Mesendoderm (in vitro differentiated cells): ENCODE measurements at regions not wholly inside any gene's neighbourhood (a gene's known extent, or its start where the extent isn't known, plus 50 kb on each side); places are given as distances from the start of the nearest gene placed in this dataset.
"Not testable (repeated sequence)": the region's sequence is repeated elsewhere in the genome, so short reads cannot be mapped to it uniquely, and the experiment has no call there.

Source experiments
- DNase-seq: peaks from one replicate; pipeline ENCODE4 v3.0.0; 2013
- H2AK5ac ChIP-seq: 2 replicates; pipeline ENCODE4 v1.6.1; 2013; ENCODE audit warnings: low read length, inconsistent platforms
- H2BK120ac ChIP-seq: 2 replicates; pipeline ENCODE4 v1.6.1; 2013; ENCODE audit warnings: low read depth, mild to moderate bottlenecking, low read length, moderate library complexity, mixed read lengths
- H2BK15ac ChIP-seq: replicated peaks from 2 replicates; pipeline ENCODE4 v1.6.1; 2013; ENCODE audit warnings: low read depth, mild to moderate bottlenecking, moderate library complexity
- H2BK5ac ChIP-seq: 2 replicates; pipeline ENCODE4 v1.6.1; 2013; ENCODE audit warnings: low read length, inconsistent platforms
- H3K18ac ChIP-seq: 2 replicates; pipeline ENCODE4 v1.6.1; 2013; ENCODE audit warnings: mild to moderate bottlenecking, low read length, mixed read lengths
- H3K23ac ChIP-seq: one replicate; pipeline ENCODE4 v1.6.1; 2013; ENCODE audit warnings: low read length
- H3K27ac ChIP-seq: 2 replicates; pipeline ENCODE4 v1.5.1; 2013; ENCODE audit warnings: low read depth, mild to moderate bottlenecking, inconsistent platforms, low read length, moderate library complexity
- H3K27me3 ChIP-seq: 2 replicates; pipeline ENCODE4 v1.6.1; 2013; ENCODE audit warnings: low read length, control low read depth, mild to moderate bottlenecking, inconsistent platforms; ENCODE audit not compliant: insufficient read depth, poor library complexity
- H3K36me3 ChIP-seq: 2 replicates; pipeline ENCODE4 v1.6.1; 2013; ENCODE audit warnings: low read length, inconsistent platforms; ENCODE audit not compliant: control insufficient read depth, insufficient read depth
- H3K4ac ChIP-seq: one replicate; pipeline ENCODE4 v1.6.1; 2013; ENCODE audit warnings: low read depth, mild to moderate bottlenecking, low read length, moderate library complexity
- H3K4me1 ChIP-seq: 2 replicates; pipeline ENCODE4 v1.6.1; 2013; ENCODE audit warnings: low read depth, low read length, inconsistent platforms; ENCODE audit not compliant: control insufficient read depth
- H3K4me2 ChIP-seq: 2 replicates; pipeline ENCODE4 v1.6.1; 2013; ENCODE audit warnings: low read length
- H3K4me3 ChIP-seq: 2 replicates; pipeline ENCODE4 v1.5.1; 2013; ENCODE audit warnings: mild to moderate bottlenecking, low read length
- H3K56ac ChIP-seq: one replicate; pipeline ENCODE4 v1.6.1; 2013; ENCODE audit warnings: low read length
- H3K79me1 ChIP-seq: 2 replicates; pipeline ENCODE4 v1.6.1; 2013; ENCODE audit warnings: low read length, inconsistent platforms
- H3K79me2 ChIP-seq: 2 replicates; pipeline ENCODE4 v1.6.1; 2013; ENCODE audit warnings: mild to moderate bottlenecking, low read length; ENCODE audit not compliant: control insufficient read depth, insufficient read depth
- H3K9ac ChIP-seq: 2 replicates; pipeline ENCODE4 v1.6.1; 2013; ENCODE audit warnings: low read length, inconsistent platforms
- H4K5ac ChIP-seq: one replicate; pipeline ENCODE4 v1.6.1; 2013; ENCODE audit warnings: low read length
- H4K8ac ChIP-seq: one replicate; pipeline ENCODE4 v1.6.1; 2013; ENCODE audit warnings: low read depth, mild to moderate bottlenecking, control low read depth, low read length, moderate library complexity
- WGBS: extraction: QIAGEN DNeasy Blood & Tissue Kit; methylation state at CpG from one replicate; pipeline ENCODE4 v1.1.7; 2013; ENCODE audit warnings: low lambda C conversion rate, missing lambda C conversion rate; ENCODE audit not compliant: insufficient coverage; ENCODE audit errors: extremely low coverage; 5-methylcytosine and 5-hydroxymethylcytosine counted together

DNA sequence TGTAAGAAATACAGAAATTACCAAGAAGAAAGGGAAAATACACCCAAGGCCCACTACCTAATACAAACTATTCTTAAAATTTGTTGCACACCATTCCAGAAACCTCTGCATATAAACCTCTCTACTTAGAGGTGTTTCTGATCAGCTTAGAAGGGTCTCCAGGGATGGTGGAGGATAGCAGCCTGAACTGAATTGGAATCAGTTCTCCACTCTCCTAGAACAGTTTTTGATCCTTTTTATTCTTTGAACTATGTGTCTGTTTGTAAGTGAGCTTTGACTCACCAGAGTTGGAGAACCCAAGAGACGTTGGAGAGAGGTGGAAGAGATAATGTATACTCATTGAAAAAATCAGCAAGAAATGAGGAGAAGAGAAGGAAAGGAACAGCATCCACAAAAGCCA lies 96.6 kb upstream of the OTUD4 start:
- no peak overlapping the region for H2AK5ac ChIP-seq
- WGBS, result no CpG with 5 or more reads among the region's 1 CpG
- no peak overlapping the region for H3K4ac ChIP-seq
- H3K9ac ChIP-seq, result no peak overlapping the region
- no peak overlapping the region for H2BK15ac ChIP-seq
- no peak overlapping the region for H2BK5ac ChIP-seq
- H3K79me2 ChIP-seq, result no peaks in the 10 kb centered on the region
- no peak overlapping the region for H4K8ac ChIP-seq
- no peak overlapping the region for H3K27ac ChIP-seq
- H3K4me1 ChIP-seq, result no peaks in the 10 kb centered on the region
- H3K27me3 ChIP-seq, result no peaks in the 10 kb centered on the region
- H3K79me1 ChIP-seq, result no peaks in the 10 kb centered on the region
- no peak overlapping the region for H2BK120ac ChIP-seq
- H3K18ac ChIP-seq, result no peak overlapping the region
- H3K4me2 ChIP-seq, result no peak overlapping the region
- H4K5ac ChIP-seq, result no peak overlapping the region
- H3K56ac ChIP-seq, result no peak overlapping the region
- H3K4me3 ChIP-seq, result no peak overlapping the region
- H3K23ac ChIP-seq, result no peak overlapping the region
- no peak for DNase-seq
- no peaks in the 10 kb centered on the region for H3K36me3 ChIP-seq

DNA sequence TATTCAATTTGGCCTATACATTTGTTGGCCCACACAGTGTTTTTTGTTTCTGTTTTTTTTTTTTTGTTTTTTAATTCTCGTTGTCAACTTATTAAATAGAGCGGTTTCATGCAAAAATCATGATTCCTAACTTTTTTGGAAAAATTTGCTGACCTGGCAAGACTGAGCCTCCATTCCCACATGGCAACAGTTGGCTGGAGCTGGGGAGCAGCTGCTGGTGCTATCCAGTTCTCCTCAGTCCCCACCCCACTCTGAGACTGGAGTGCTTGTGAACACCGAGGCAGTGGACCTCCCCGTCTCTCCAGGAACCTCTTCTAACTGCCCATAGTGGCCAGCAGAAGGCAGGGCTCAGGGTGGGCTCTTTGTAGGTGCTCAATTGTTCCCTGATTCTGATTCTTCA lies 95.7 kb upstream of the OTUD4 start:
- Histone ChIP-seq H3K18ac (no peak overlapping the region), H3K79me2 (no peaks in the 10 kb centered on the region), H3K79me1 (no peaks in the 10 kb centered on the region), H3K4me1 (no peaks in the 10 kb centered on the region), H3K23ac (no peak overlapping the region), H3K27ac (no peak overlapping the region), H3K36me3 (no peaks in the 10 kb centered on the region), H3K56ac (no peak overlapping the region), H2AK5ac (no peak overlapping the region), H3K4ac (no peak overlapping the region), H3K4me3 (no peak overlapping the region), H4K8ac (no peak overlapping the region), H3K4me2 (no peak overlapping the region), H2BK15ac (no peak overlapping the region), H2BK120ac (no peak overlapping the region), H3K27me3 (no peaks in the 10 kb centered on the region), H3K9ac (no peak overlapping the region), H2BK5ac (no peak overlapping the region), H4K5ac (no peak overlapping the region)
- no peak for DNase-seq
- WGBS, result no CpG with 5 or more reads among the region's 4 CpGs

DNA sequence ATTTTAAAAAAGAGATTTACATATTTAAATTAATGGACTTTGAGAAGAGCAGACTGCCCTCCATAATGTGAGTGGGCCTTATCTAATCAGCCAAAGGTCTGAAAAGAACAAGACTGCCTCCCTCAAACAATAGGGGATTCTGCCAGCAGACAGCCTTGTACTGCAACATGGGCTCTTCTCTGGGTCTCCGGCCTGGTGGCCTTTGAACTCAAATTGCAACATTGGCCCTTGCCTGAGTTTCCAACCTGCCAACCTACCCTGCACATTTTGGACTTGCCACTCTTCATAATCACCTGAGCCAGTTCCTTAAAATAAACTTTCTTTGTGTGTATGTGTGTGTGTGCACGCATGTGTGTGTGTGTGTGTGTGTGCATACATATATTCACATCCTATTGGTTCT lies 90.8 kb upstream of the OTUD4 start:
- peak; percentile 5 for DNase-seq
- H3K4me3 ChIP-seq, result no peak overlapping the region
- H3K27ac ChIP-seq, result no peak overlapping the region
- no peak overlapping the region for H2BK5ac ChIP-seq
- H3K27me3 ChIP-seq, result no peaks in the 10 kb centered on the region
- no peaks in the 10 kb centered on the region for H3K79me2 ChIP-seq
- no peaks in the 10 kb centered on the region for H3K36me3 ChIP-seq
- H4K5ac ChIP-seq, result no peak overlapping the region
- no peak overlapping the region for H3K9ac ChIP-seq
- H3K4ac ChIP-seq, result no peak overlapping the region
- no peak overlapping the region for H2BK120ac ChIP-seq
- H3K56ac ChIP-seq, result no peak overlapping the region
- H3K4me1 ChIP-seq, result no peaks in the 10 kb centered on the region
- H3K79me1 ChIP-seq, result no peaks in the 10 kb centered on the region
- H3K18ac ChIP-seq, result no peak overlapping the region
- no peak overlapping the region for H2AK5ac ChIP-seq
- no CpG with 5 or more reads among the region's 2 CpGs for WGBS
- no peak overlapping the region for H2BK15ac ChIP-seq
- no peak overlapping the region for H3K4me2 ChIP-seq
- H4K8ac ChIP-seq, result no peak overlapping the region
- H3K23ac ChIP-seq, result no peak overlapping the region

DNA sequence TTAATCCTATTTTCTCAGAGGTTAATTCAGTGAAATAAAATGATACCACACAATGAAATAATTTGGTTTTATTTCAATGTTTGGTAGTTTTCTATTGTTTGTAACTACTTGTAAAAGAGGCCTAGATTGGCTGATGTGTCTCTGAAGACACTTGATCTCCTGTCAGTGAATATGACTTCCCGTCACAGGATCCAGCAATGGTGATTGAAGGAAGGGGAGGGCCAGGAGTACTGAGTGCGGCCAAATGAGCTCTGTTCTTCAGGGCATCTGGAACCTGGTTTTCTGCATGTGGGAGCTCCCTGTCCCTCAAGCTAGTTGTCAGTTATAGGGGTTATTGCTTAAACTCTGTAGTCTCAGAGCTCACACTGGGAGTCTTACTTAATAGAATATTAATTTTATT lies 86.5 kb upstream of the OTUD4 start:
- no peak overlapping the region for H3K4ac ChIP-seq
- H3K4me2 ChIP-seq, result no peak overlapping the region
- H2BK120ac ChIP-seq, result no peak overlapping the region
- no peaks in the 10 kb centered on the region for H3K4me1 ChIP-seq
- WGBS, result no CpG with 5 or more reads among the region's 2 CpGs
- no peak overlapping the region for H4K5ac ChIP-seq
- no peaks in the 10 kb centered on the region for H3K27me3 ChIP-seq
- no peak overlapping the region for H3K27ac ChIP-seq
- no peak overlapping the region for H3K4me3 ChIP-seq
- H2BK5ac ChIP-seq, result no peak overlapping the region
- no peak overlapping the region for H3K9ac ChIP-seq
- H2BK15ac ChIP-seq, result no peak overlapping the region
- H3K79me2 ChIP-seq, result no peaks in the 10 kb centered on the region
- H2AK5ac ChIP-seq, result no peak overlapping the region
- H3K79me1 ChIP-seq, result no peaks in the 10 kb centered on the region
- no peak for DNase-seq
- no peaks in the 10 kb centered on the region for H3K36me3 ChIP-seq
- no peak overlapping the region for H3K23ac ChIP-seq
- no peak overlapping the region for H3K56ac ChIP-seq
- H3K18ac ChIP-seq, result no peak overlapping the region
- no peak overlapping the region for H4K8ac ChIP-seq

DNA sequence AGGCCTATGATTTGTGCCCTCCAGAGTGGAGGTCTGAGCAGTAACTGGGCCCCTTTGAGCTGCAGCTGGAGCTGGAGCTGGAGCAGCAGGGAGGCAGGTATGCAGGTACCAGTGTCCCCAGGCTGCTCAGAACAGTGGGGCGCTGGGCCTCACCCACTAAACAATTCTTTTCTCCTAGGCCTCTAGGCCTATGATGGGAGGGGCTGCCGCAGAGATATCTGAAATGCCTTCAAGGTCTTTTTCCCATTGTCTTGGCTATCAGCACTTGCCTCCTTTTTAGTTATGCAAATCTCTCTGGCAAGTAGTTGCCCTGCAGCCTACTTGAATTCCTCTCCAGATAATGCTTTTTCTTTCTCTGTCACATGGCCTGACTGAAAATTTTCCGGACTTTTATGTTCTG lies 79.7 kb upstream of the OTUD4 start:
- H2BK5ac ChIP-seq, result no peak overlapping the region
- H3K4me1 ChIP-seq, result no peaks in the 10 kb centered on the region
- no peaks in the 10 kb centered on the region for H3K36me3 ChIP-seq
- DNase-seq, result peak; percentile 81
- H3K79me2 ChIP-seq, result no peaks in the 10 kb centered on the region
- no peak overlapping the region for H3K4me2 ChIP-seq
- no peak overlapping the region for H2AK5ac ChIP-seq
- H3K56ac ChIP-seq, result no peak overlapping the region
- no peak overlapping the region for H2BK120ac ChIP-seq
- no peak overlapping the region for H4K8ac ChIP-seq
- no peak overlapping the region for H4K5ac ChIP-seq
- H3K27ac ChIP-seq, result no peak overlapping the region
- H3K4ac ChIP-seq, result no peak overlapping the region
- H3K79me1 ChIP-seq, result no peaks in the 10 kb centered on the region
- H3K23ac ChIP-seq, result no peak overlapping the region
- H3K18ac ChIP-seq, result no peak overlapping the region
- H3K27me3 ChIP-seq, result no peaks in the 10 kb centered on the region
- WGBS, result no CpG with 5 or more reads among the region's 3 CpGs
- no peak overlapping the region for H2BK15ac ChIP-seq
- H3K9ac ChIP-seq, result no peak overlapping the region
- H3K4me3 ChIP-seq, result no peak overlapping the region

DNA sequence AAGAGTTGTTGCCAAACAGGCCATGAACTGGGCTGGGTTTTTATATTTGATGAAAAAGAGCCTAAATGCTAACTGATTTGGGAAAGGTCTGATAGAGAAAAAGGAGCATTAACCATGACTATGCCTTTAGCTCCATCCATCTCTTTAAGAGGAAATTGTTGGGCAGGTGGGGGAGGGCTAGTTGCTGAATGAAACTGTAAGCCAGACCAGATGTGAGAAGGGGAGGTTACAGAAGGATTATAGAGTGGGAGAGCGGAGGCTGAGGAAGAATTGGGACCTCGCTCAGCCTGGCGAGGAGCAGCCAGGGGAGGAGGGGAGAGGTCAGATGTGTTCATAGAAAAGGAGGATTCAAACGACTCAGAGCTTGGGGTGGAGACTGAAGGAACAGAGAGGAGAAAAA lies 74.9 kb upstream of the OTUD4 start:
- not testable (repeated sequence) for H3K9ac ChIP-seq, H3K27ac ChIP-seq, H3K23ac ChIP-seq, H3K56ac ChIP-seq, H4K5ac ChIP-seq, H3K4me2 ChIP-seq, DNase-seq, H2AK5ac ChIP-seq, H3K18ac ChIP-seq, H3K4ac ChIP-seq, H3K4me1 ChIP-seq, H3K27me3 ChIP-seq, H3K79me2 ChIP-seq, H3K36me3 ChIP-seq, H4K8ac ChIP-seq, H2BK5ac ChIP-seq, H2BK120ac ChIP-seq, H2BK15ac ChIP-seq, H3K79me1 ChIP-seq, H3K4me3 ChIP-seq
- no CpG with 5 or more reads among the region's 4 CpGs for WGBS
